Endothelial cell of umbilical vein (primary cell): ENCODE measurements at regions not wholly inside any gene's neighbourhood (a gene's known extent, or its start where the extent isn't known, plus 50 kb on each side); places are given as distances from the start of the nearest gene placed in this dataset.

Experiments
- BruUV-seq: library from RNA; stranded (reverse); fragments of 400-500 nt; replicated peaks from 2 replicates; lab custom pipeline; 2021; lab: Mats Ljungman, UMichigan
- CTCF ChIA-PET: fragments of 300-600, 350-600 bp; sonication (Branson Sonifier 250); formaldehyde crosslinking; loops from one replicate; lab custom pipeline; 2021; ENCODE audit warnings: antibody characterized with exemption, inconsistent platforms; lab: Charles Lee
- POLR2A ChIA-PET: fragments of 300-600, 350-600 bp; sonication (Branson Sonifier 250); formaldehyde crosslinking; loops from one replicate; lab custom pipeline; 2021; ENCODE audit warnings: antibody characterized with exemption, inconsistent platforms; lab: Charles Lee
- DNase-seq: peaks from one replicate; pipeline ENCODE4 v3.0.0-alpha.2; 2011; ENCODE audit warnings: low read depth, low spot score
- FAIRE-seq: peaks from 2 replicates; lab custom pipeline; 2011; peaks lifted over from hg19 to GRCh38; lab: Jason Lieb, UNC
- H2AFZ ChIP-seq: 2 replicates; pipeline ENCODE4 v1.6.0; 2012; ENCODE audit warnings: low read depth, low read length, control low read depth, inconsistent platforms
- H3K27ac ChIP-seq: 2 replicates; pipeline ENCODE4 v1.5.1; 2011; ENCODE audit warnings: low read depth, mild to moderate bottlenecking, control low read depth, low read length, moderate library complexity; ENCODE audit not compliant: insufficient read depth
- H3K27me3 ChIP-seq, 2 experiments: 2 replicates each; pipeline versions ENCODE4 v1.6.0 to v1.6.1; 2011; ENCODE audit warnings: low read length in 2 of 2, mixed read lengths in 1 of 2; ENCODE audit not compliant: control insufficient read depth in 2 of 2, insufficient read depth in 2 of 2
- H3K36me3 ChIP-seq, 2 experiments: 2 replicates in 1 of 2; 3 replicates in 1 of 2; pipeline ENCODE4 v1.5.1; 2011; ENCODE audit warnings: low read length in 2 of 2, mild to moderate bottlenecking in 1 of 2, moderate library complexity in 1 of 2; ENCODE audit not compliant: control insufficient read depth in 2 of 2, insufficient read depth in 2 of 2; ENCODE audit errors: extremely low read depth in 1 of 2
- H3K4me1 ChIP-seq: 3 replicates; pipeline ENCODE4 v1.5.1; 2011; ENCODE audit warnings: mild to moderate bottlenecking, low read length; ENCODE audit not compliant: control insufficient read depth, insufficient read depth; ENCODE audit errors: extremely low read depth
- H3K4me2 ChIP-seq: 2 replicates; pipeline ENCODE4 v1.6.1; 2011; ENCODE audit warnings: low read length, control low read depth, mixed read lengths; ENCODE audit not compliant: insufficient read depth
- H3K4me3 ChIP-seq, 3 experiments: fragments of 200-600 bp in 1 of 3; sonication (generic), shearing (Covaris generic) in 1 of 3; replicated peaks in 1 of 3; 2 replicates each; pipeline ENCODE4 v1.5.1; 2011 to 2016; ENCODE audit warnings: control low read depth in 3 of 3, low read length in 3 of 3, mild to moderate bottlenecking in 2 of 3, inconsistent platforms in 1 of 3, low read depth in 1 of 3, moderate library complexity in 1 of 3; ENCODE audit not compliant: insufficient read depth in 1 of 3
- H3K79me2 ChIP-seq: 2 replicates; pipeline ENCODE4 v1.6.0; 2012; ENCODE audit warnings: low read length, inconsistent platforms; ENCODE audit not compliant: control insufficient read depth, insufficient read depth
- H3K9ac ChIP-seq: replicated peaks from 2 replicates; pipeline ENCODE3; 2011; ENCODE audit warnings: low read length, control low read depth; ENCODE audit not compliant: insufficient read depth; ENCODE audit errors: extremely low read depth
- H3K9me1 ChIP-seq: replicated peaks from 3 replicates; pipeline ENCODE4 v1.6.0; 2011; ENCODE audit warnings: mild to moderate bottlenecking, low read length; ENCODE audit not compliant: control insufficient read depth, insufficient read depth; ENCODE audit errors: extremely low read depth
- H3K9me3 ChIP-seq: replicated peaks from 2 replicates; pipeline ENCODE4 v1.5.1; 2012; ENCODE audit warnings: low read length, inconsistent platforms; ENCODE audit not compliant: control insufficient read depth, insufficient read depth
- H4K20me1 ChIP-seq: replicated peaks from 2 replicates; pipeline ENCODE3; 2011; ENCODE audit warnings: mild to moderate bottlenecking, low read length; ENCODE audit not compliant: control insufficient read depth, insufficient read depth; ENCODE audit errors: extremely low read depth
- EZH2 ChIP-seq: IDR thresholded peaks from 2 replicates; pipeline ENCODE4 v1.6.1; 2012; ENCODE audit warnings: borderline replicate concordance, low read depth, mild to moderate bottlenecking, moderate library complexity, low read length, inconsistent platforms; ENCODE audit not compliant: severe bottlenecking
- FOS ChIP-seq: IDR thresholded peaks from 2 replicates; pipeline ENCODE4 v1.6.1; 2011; ENCODE audit warnings: mild to moderate bottlenecking, low read length, moderate library complexity, borderline replicate concordance; ENCODE audit not compliant: insufficient read depth
- GATA2 ChIP-seq: IDR thresholded peaks from 2 replicates; pipeline ENCODE4 v1.7.0; 2011; ENCODE audit warnings: low read depth, mild to moderate bottlenecking, moderate library complexity, mixed read lengths, low read length; ENCODE audit not compliant: insufficient read length, insufficient read depth
- JUN ChIP-seq: IDR thresholded peaks from 2 replicates; pipeline ENCODE4 v1.6.1; 2011; ENCODE audit warnings: borderline replicate concordance, low read depth; ENCODE audit not compliant: insufficient read length, insufficient read depth
- MYC ChIP-seq: IDR thresholded peaks from one replicate; pipeline ENCODE4 v1.6.1; 2011; ENCODE audit warnings: mild to moderate bottlenecking, low read depth, low read length
- POLR2A ChIP-seq: IDR thresholded peaks from 2 replicates; pipeline ENCODE4 v1.6.1; 2012; ENCODE audit warnings: low read depth, mild to moderate bottlenecking, control low read depth, low read length
- POLR2AphosphoS5 ChIP-seq: IDR thresholded peaks from 2 replicates; pipeline ENCODE4 v1.6.1; 2012; ENCODE audit warnings: low read depth, mild to moderate bottlenecking, control low read depth, low read length, moderate library complexity; ENCODE audit not compliant: insufficient read depth
- dilution Hi-C: fragments of 300-500 bp; cut with MboI; formaldehyde crosslinking; loops from one replicate; pipeline ENCODE4 v1.15.0; 2019; ENCODE audit warnings: low sequenced_read_pairs; ENCODE audit not compliant: extremely low pct_ligation_motif_present
- intact Hi-C: fragments of 100-400 bp; cut with micrococcal nuclease; formaldehyde crosslinking; loops from one replicate; pipeline ENCODE4 v1.10.0; 2022
- TF ChIP-seq, protein P1 (sequence below), 2 donors: IDR thresholded peaks; 1 replicate in 1 of 2; 2 replicates in 1 of 2; pipeline ENCODE4 v1.5.1; 2011; ENCODE audit warnings: low read length in 2 of 2, mild to moderate bottlenecking in 2 of 2, moderate library complexity in 2 of 2, control low read depth in 1 of 2, inconsistent platforms in 1 of 2, low read depth in 1 of 2; ENCODE audit not compliant: insufficient read depth in 1 of 2; ENCODE audit errors: extremely low read depth in 1 of 2
- TF ChIP-seq, protein P2 (sequence below): IDR thresholded peaks from 2 replicates; pipeline ENCODE4 v1.6.1; 2011; ENCODE audit not compliant: insufficient read depth, insufficient read length

DNA sequence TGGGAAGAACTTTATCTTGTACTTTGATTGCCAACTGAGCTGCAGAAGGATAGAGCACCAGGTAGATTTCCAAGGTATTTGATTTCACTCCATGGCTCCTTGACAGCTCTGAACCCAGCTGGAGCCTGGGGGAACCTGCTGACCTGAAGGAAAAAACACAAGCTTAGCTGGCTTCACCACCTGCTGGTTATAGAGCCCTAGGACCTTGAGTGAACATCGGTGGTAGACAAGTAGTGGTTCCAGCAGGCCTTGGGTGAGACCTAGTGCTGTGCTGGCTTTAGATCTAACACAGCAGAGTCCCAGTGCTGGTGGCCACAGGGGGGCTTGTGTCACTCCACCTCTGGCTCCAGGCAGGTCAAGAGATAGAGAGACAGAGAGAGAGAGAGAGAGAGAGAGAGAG lies 1102.6 kb downstream of the ADGRL3 start:
- CTCF ChIA-PET, result no interaction called here
- POLR2A ChIA-PET, result no interaction called here
- no peak for FAIRE-seq
- H3K36me3 ChIP-seq, result no peaks in the 10 kb centered on the region
- no peak overlapping the region for H3K27ac ChIP-seq
- no peaks in the 10 kb centered on the region for H3K79me2 ChIP-seq
- no peaks in the 10 kb centered on the region for H3K27me3 ChIP-seq
- no peak overlapping the region for H3K9ac ChIP-seq
- H4K20me1 ChIP-seq, result no peaks in the 10 kb centered on the region
- no peaks in the 10 kb centered on the region for H3K4me1 ChIP-seq
- dilution Hi-C loops, result no loop called here
- no peak for DNase-seq
- H3K4me2 ChIP-seq, result no peak overlapping the region
- intact Hi-C loops, result no loop called here
- H3K9me3 ChIP-seq, result peaks cover 6% of the 10 kb centered on the region
- no peak overlapping the region for H2AFZ ChIP-seq
- no peak overlapping the region for H3K4me3 ChIP-seq
- H3K9me1 ChIP-seq, result no peaks in the 10 kb centered on the region
- TF ChIP-seq POLR2AphosphoS5 (no peak), FOS (no peak), GATA2 (no peak), MYC (no peak), POLR2A (no peak), EZH2 (no peak), JUN (no peak)
- TF ChIP-seq, protein P1, sequence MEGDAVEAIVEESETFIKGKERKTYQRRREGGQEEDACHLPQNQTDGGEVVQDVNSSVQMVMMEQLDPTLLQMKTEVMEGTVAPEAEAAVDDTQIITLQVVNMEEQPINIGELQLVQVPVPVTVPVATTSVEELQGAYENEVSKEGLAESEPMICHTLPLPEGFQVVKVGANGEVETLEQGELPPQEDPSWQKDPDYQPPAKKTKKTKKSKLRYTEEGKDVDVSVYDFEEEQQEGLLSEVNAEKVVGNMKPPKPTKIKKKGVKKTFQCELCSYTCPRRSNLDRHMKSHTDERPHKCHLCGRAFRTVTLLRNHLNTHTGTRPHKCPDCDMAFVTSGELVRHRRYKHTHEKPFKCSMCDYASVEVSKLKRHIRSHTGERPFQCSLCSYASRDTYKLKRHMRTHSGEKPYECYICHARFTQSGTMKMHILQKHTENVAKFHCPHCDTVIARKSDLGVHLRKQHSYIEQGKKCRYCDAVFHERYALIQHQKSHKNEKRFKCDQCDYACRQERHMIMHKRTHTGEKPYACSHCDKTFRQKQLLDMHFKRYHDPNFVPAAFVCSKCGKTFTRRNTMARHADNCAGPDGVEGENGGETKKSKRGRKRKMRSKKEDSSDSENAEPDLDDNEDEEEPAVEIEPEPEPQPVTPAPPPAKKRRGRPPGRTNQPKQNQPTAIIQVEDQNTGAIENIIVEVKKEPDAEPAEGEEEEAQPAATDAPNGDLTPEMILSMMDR (IDR thresholded peaks at IDR 0.05; ENCODE audit: extremely low read depth in 1 of 2, insufficient read depth in 1 of 2, low read depth in 1 of 2, low read length in 2 of 2), result no peak
- TF ChIP-seq, protein P2, sequence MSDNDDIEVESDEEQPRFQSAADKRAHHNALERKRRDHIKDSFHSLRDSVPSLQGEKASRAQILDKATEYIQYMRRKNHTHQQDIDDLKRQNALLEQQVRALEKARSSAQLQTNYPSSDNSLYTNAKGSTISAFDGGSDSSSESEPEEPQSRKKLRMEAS, result no peak
- BruUV-seq, result no TSS peak
